Gastrocnemius medialis (tissue), 4 donors: ENCODE measurements at regions not wholly inside any gene's neighbourhood (a gene's known extent, or its start where the extent isn't known, plus 50 kb on each side); places are given as distances from the start of the nearest gene placed in this dataset.

ENCODE experiments used
- ATAC-seq, 2 donors: fragments of 150-250 bp; one replicate each; pipeline ENCODE4 v1.9.1; 2016
- DNase-seq, 2 donors: peaks; one replicate each; pipeline ENCODE4 v3.0.0-alpha.2; 2019
- H3K27ac ChIP-seq, 4 donors: fragments of 200-600 bp; sonication (generic); 1 replicate in 1 of 4; 2 replicates in 3 of 4; pipeline ENCODE4 v1.5.1; 2016 to 2018; ENCODE audit warnings: mild to moderate bottlenecking in 2 of 4, moderate library complexity in 1 of 4
- H3K27me3 ChIP-seq, 3 donors: fragments of 200-600 bp; sonication (generic) in 2 of 3; 1 replicate in 1 of 3; 2 replicates in 2 of 3; pipeline versions ENCODE4 v1.5.1 to v1.6.0; 2016 to 2019; ENCODE audit warnings: mild to moderate bottlenecking in 1 of 3, moderate library complexity in 1 of 3
- H3K36me3 ChIP-seq, 2 donors: fragments of 200-600 bp; sonication (generic) in 1 of 2; one replicate each; pipeline ENCODE4 v1.5.1; 2017 to 2018
- H3K4me1 ChIP-seq, 2 donors: fragments of 200-600 bp; sonication (generic) in 1 of 2; one replicate each; pipeline ENCODE4 v1.5.1; 2016 to 2017; ENCODE audit warnings: mild to moderate bottlenecking in 2 of 2
- H3K4me3 ChIP-seq, 4 donors: fragments of 200-600 bp; sonication (generic) in 3 of 4; 1 replicate in 1 of 4; 2 replicates in 3 of 4; pipeline ENCODE4 v1.5.1; 2016 to 2019; ENCODE audit warnings: mild to moderate bottlenecking in 2 of 4
- H3K9me3 ChIP-seq, 3 donors: fragments of 200-600 bp; sonication (generic) in 2 of 3; 1 replicate in 1 of 3; 2 replicates in 2 of 3; pipeline ENCODE4 v1.5.1; 2016 to 2019
- POLR2A ChIP-seq, 2 donors: fragments of 450-650 bp; IDR thresholded peaks; one replicate each; pipeline ENCODE4 v1.6.1; 2017; ENCODE audit warnings: antibody characterized with exemption in 2 of 2, mild to moderate bottlenecking in 2 of 2, moderate library complexity in 2 of 2
- in situ Hi-C, 4 donors: fragments of 200-750 bp; cut with MboI; loops; one replicate each; pipeline versions ENCODE4 v1.15.0 to v1.8.0; 2017; ENCODE audit warnings: low sequenced_read_pairs in 4 of 4
- intact Hi-C: fragments of 100-400 bp; cut with DNase I; formaldehyde crosslinking; loops from one replicate; pipeline ENCODE4 v1.15.1; 2023; ENCODE audit warnings: low total_unique reads
- TF ChIP-seq, protein P1 (sequence below), 5 experiments: fragments of 450-650 bp in 3 of 5; fragments of 200-600 bp in 2 of 5; sonication (generic) in 2 of 5; IDR thresholded peaks in 4 of 5; conservative IDR thresholded peaks in 1 of 5; 1 replicate in 4 of 5; 2 replicates in 1 of 5; pipeline ENCODE4 v1.5.1; 2016 to 2019; ENCODE audit warnings: antibody characterized with exemption in 5 of 5, mild to moderate bottlenecking in 3 of 5, moderate library complexity in 3 of 5

DNA sequence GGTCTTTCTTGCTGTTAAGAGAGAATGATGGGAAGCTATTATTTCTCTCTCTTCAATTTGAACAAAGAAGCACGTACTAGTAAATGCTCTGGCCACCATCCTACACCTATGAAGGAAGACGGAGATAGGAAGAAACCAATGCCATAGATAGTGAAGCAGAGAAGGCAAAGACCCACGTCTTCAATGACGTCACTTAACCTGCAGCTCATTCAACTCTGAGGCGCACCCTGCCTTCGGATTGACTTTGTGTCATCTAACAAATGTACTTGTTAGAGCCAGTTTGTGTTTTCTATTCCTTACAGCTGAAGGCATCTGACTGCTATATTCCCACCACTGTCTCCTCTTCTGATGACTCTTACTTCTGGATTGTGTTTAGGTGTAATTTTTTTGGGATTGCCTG, 332.5 kb upstream of the DDI1 start:
- in situ Hi-C loops, result no loop called here
- intact Hi-C loops, result no loop called here

DNA sequence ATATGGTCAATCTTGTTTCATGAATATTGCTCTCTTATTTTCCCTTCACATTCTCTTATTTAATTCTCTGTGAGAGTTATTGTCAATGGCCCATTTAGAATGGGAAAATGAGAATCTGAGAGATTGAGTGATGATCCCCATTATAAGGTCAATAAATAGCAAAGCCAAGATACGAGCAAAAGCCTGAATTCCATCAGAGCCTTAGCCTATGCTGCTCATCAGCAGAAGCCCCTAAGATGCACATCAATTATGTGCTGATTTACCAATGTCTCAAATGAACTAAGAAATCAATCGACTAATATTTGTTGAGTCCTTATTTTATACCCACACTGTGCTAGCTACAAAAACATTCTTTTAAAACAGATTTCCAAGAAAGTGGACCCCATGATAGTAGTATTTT, 330.8 kb upstream of the DDI1 start:
- DNase-seq (no peak), ATAC-seq (no peak)
- H3K36me3 ChIP-seq, result no peaks in the 10 kb centered on the region
- no peak overlapping the region for H3K4me3 ChIP-seq
- H3K9me3 ChIP-seq, result no peaks in the 10 kb centered on the region
- in situ Hi-C loops (no loop called here), intact Hi-C loops (loop anchor here (5.0 kb wide), 1 partner anchor 52 kb away; no protein-coding TSS in a partner anchor)
- no peak for TF ChIP-seq POLR2A (IDR thresholded peaks at IDR 0.05)
- TF ChIP-seq, protein P1, sequence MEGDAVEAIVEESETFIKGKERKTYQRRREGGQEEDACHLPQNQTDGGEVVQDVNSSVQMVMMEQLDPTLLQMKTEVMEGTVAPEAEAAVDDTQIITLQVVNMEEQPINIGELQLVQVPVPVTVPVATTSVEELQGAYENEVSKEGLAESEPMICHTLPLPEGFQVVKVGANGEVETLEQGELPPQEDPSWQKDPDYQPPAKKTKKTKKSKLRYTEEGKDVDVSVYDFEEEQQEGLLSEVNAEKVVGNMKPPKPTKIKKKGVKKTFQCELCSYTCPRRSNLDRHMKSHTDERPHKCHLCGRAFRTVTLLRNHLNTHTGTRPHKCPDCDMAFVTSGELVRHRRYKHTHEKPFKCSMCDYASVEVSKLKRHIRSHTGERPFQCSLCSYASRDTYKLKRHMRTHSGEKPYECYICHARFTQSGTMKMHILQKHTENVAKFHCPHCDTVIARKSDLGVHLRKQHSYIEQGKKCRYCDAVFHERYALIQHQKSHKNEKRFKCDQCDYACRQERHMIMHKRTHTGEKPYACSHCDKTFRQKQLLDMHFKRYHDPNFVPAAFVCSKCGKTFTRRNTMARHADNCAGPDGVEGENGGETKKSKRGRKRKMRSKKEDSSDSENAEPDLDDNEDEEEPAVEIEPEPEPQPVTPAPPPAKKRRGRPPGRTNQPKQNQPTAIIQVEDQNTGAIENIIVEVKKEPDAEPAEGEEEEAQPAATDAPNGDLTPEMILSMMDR (IDR thresholded peaks at IDR 0.05 in 4 of 5, conservative IDR thresholded peaks at IDR 0.05 in 1 of 5), result no peak
- no peaks in the 10 kb centered on the region for H3K27me3 ChIP-seq
- no peaks in the 10 kb centered on the region for H3K4me1 ChIP-seq
- H3K27ac ChIP-seq, result no peak overlapping the region

More for the DNA sequence above, 332.5 kb upstream of the DDI1 start:
- H3K36me3 ChIP-seq, result no peaks in the 10 kb centered on the region
- no peaks in the 10 kb centered on the region for H3K4me1 ChIP-seq
- no peak overlapping the region for H3K27ac ChIP-seq
- ATAC-seq, result no peak
- no peak overlapping the region for H3K4me3 ChIP-seq
- DNase-seq, result no peak
- TF ChIP-seq, protein P1 (IDR thresholded peaks at IDR 0.05 in 4 of 5, conservative IDR thresholded peaks at IDR 0.05 in 1 of 5), result no peak
- no peak for TF ChIP-seq POLR2A (IDR thresholded peaks at IDR 0.05)
- H3K9me3 ChIP-seq, result no peaks in the 10 kb centered on the region
- no peaks in the 10 kb centered on the region for H3K27me3 ChIP-seq

DNA sequence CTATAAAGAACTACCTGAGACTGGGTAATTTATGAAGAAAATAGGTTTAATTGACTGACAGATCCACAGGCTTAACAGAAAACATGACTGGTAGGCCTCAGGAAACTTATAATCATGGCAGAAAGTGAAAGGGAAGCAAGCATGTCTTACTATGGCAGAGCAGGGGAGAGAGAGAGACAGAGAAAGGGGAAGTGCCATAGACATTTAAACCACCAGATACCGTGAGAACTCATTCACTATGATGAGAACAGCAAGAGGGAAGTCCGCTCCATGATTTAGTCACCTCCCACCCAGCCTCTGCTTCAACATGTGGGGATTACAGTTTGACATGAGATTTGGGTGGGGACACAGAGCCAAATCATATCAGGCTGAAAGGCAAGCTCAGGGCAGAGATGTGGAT, 327.1 kb upstream of the DDI1 start:
- Histone ChIP-seq H3K27ac (no peak overlapping the region), H3K27me3 (no peaks in the 10 kb centered on the region), H3K36me3 (no peaks in the 10 kb centered on the region), H3K4me3 (no peak overlapping the region), H3K4me1 (no peaks in the 10 kb centered on the region), H3K9me3 (no peaks in the 10 kb centered on the region)
- in situ Hi-C loops, result no loop called here
- intact Hi-C loops, result loop anchor here (5.0 kb wide), 1 partner anchor 48 kb away; no protein-coding TSS in a partner anchor
- ATAC-seq (no peak), DNase-seq (no peak)
- TF ChIP-seq POLR2A (IDR thresholded peaks at IDR 0.05), result no peak
- TF ChIP-seq, protein P1 (IDR thresholded peaks at IDR 0.05 in 4 of 5, conservative IDR thresholded peaks at IDR 0.05 in 1 of 5), result no peak

DNA sequence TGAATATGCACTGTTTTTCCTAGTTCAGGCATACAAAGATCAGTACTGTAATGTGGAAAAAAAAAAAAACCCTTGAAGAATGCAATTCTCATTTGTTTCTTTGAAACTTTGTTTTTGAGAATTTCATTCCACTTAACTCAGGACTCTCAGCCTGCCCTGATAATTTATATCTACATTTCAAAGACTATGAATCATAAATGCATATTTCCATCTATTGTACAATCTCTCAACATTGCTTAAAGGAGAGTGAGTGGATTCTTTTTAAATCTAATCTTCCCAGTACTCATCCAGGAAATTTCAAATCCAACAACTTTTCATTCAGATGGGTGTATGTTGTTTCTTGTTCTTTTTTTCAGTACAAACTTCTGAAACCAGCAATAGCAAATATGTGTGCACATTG, 322.2 kb upstream of the DDI1 start:
- Histone ChIP-seq H3K36me3 (no peaks in the 10 kb centered on the region), H3K27ac (no peak overlapping the region), H3K4me1 (no peaks in the 10 kb centered on the region), H3K27me3 (no peaks in the 10 kb centered on the region), H3K9me3 (no peaks in the 10 kb centered on the region), H3K4me3 (no peak overlapping the region)
- no peak for ATAC-seq
- in situ Hi-C loops (no loop called here), intact Hi-C loops (no loop called here)
- TF ChIP-seq, protein P1 (IDR thresholded peaks at IDR 0.05 in 4 of 5, conservative IDR thresholded peaks at IDR 0.05 in 1 of 5), result no peak
- TF ChIP-seq POLR2A (IDR thresholded peaks at IDR 0.05), result no peak
- no peak for DNase-seq

DNA sequence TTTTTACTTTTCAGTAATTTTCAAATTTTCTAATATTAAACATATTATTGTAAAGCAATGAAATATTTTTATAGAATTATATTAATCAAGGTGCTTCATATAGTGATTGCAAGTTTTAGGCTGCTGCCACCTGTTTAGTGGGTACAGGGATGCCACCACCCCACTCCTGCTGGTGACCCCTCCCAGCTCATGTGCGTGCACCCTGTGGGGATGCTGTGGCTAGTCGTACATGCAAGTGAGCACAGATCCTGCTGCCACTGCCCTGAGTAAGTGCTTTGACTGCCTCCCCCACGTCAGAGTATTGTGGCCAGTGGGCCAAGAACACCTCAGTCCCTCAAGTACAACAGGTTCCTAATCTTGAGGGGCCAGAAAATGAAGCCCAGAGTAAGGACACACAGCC, 320.1 kb upstream of the DDI1 start:
- no peaks in the 10 kb centered on the region for H3K36me3 ChIP-seq
- in situ Hi-C loops (no loop called here), intact Hi-C loops (no loop called here)
- ATAC-seq, result no peak
- no peaks in the 10 kb centered on the region for H3K27me3 ChIP-seq
- H3K27ac ChIP-seq, result no peak overlapping the region
- no peak for DNase-seq
- TF ChIP-seq POLR2A (IDR thresholded peaks at IDR 0.05), result no peak
- TF ChIP-seq, protein P1 (IDR thresholded peaks at IDR 0.05 in 4 of 5, conservative IDR thresholded peaks at IDR 0.05 in 1 of 5), result no peak
- H3K9me3 ChIP-seq, result no peaks in the 10 kb centered on the region
- H3K4me1 ChIP-seq, result no peaks in the 10 kb centered on the region
- no peak overlapping the region for H3K4me3 ChIP-seq
